ENCODE measurements at regions not wholly inside any gene's neighbourhood (a gene's known extent, or its start where the extent isn't known, plus 50 kb on each side); places are given as distances from the start of the nearest gene placed in this dataset.

- TF ChIP-seq CBX2 (IDR thresholded peaks at IDR 0.05; ENCODE audit: low read depth, low read length) (no peak), CBX2 (CRISPR knock-in tag; IDR thresholded peaks at IDR 0.05; ENCODE audit: low read depth) (no peak), PLRG1 (conservative IDR thresholded peaks at IDR 0.05) (no peak), ZNF362 (CRISPR knock-in tag; IDR thresholded peaks at IDR 0.05; ENCODE audit: borderline replicate concordance) (no peak), SP4 (CRISPR knock-in tag; IDR thresholded peaks at IDR 0.05) (no peak), MTF2 (CRISPR knock-in tag; IDR thresholded peaks at IDR 0.05; ENCODE audit: borderline replicate concordance) (no peak), PLSCR1 (CRISPR knock-in tag; IDR thresholded peaks at IDR 0.05; ENCODE audit: borderline replicate concordance) (no peak)
Measured at GRCh38 chr2:204159526-204159925, 223.0 kb downstream of the ICOS start (continued).

GRCh38 chr2:204160989-204161388, 224.4 kb downstream of the ICOS start:
- DNase-seq (ENCODE audit: low spot score) = no peak
- in situ Hi-C loops (cut with HindIII; ENCODE audit: extremely low pct_ligation_motif_present, low pct_unique_long_range_greater_than_20kb) (no loop called here), intact Hi-C loops (cut with micrococcal nuclease; ENCODE audit: unreplicated experiment) (no loop called here)
- Histone ChIP-seq H3K36me3 (replicated peaks in 1 of 2; ENCODE audit: control insufficient read depth in 1 of 2, insufficient read depth in 2 of 2, low read length in 2 of 2) (no peaks in the 10 kb centered on the region), H2AFZ (ENCODE audit: low read length) (no peak overlapping the region), H3K27me3 (ENCODE audit: control insufficient read depth in 1 of 2, insufficient read depth in 2 of 2, low read length in 2 of 2) (no peaks in the 10 kb centered on the region), H3K9ac (ENCODE audit: insufficient read depth, low read depth, low read length) (no peak overlapping the region), H3K4me2 (ENCODE audit: low read depth, low read length) (no peak overlapping the region), H4K20me1 (ENCODE audit: insufficient read depth, low read length) (no peaks in the 10 kb centered on the region), H3K79me2 (ENCODE audit: insufficient read depth, low read length) (no peaks in the 10 kb centered on the region), H3K9me3 (ENCODE audit: low read length) (no peaks in the 10 kb centered on the region), H3K4me3 (replicated peaks in 1 of 3; ENCODE audit: insufficient read depth in 1 of 3, low read depth in 2 of 3, low read length in 3 of 3) (no peak overlapping the region), H3K4me1 (ENCODE audit: insufficient read depth, low read length) (no peaks in the 10 kb centered on the region), H3K27ac (ENCODE audit: extremely low read length, insufficient read depth, low read length) (no peak overlapping the region)
- POLR2A ChIA-PET = no interaction called here
- no peak for FAIRE-seq
- no peak for ATAC-seq
- CTCF ChIA-PET (ENCODE audit: low intra/inter-chr PET ratio, low total read pairs) = no interaction called here
- no TSS peak for BruUV-seq (replicated peaks)
- TF ChIP-seq SIN3A (IDR thresholded peaks at IDR 0.05; ENCODE audit: borderline replicate concordance, low read depth, low read length) (no peak), TEF (CRISPR knock-in tag; IDR thresholded peaks at IDR 0.05) (no peak), ZEB1 (IDR thresholded peaks at IDR 0.05; ENCODE audit: insufficient replicate concordance, low read depth) (no peak), ZHX2 (IDR thresholded peaks at IDR 0.05; ENCODE audit: low read depth) (no peak), ZHX2 (CRISPR knock-in tag; IDR thresholded peaks at IDR 0.05; ENCODE audit: borderline replicate concordance) (no peak), RFX5 (IDR thresholded peaks at IDR 0.05; ENCODE audit: low read depth, low read length) (no peak), ZNF770 (CRISPR knock-in tag; IDR thresholded peaks at IDR 0.05) (no peak), PHB2 (IDR thresholded peaks at IDR 0.05; ENCODE audit: partially characterized antibody) (no peak)
